NCI-H82 treated with DMSO at 0.1 percent for 48 hours (cell line): ENCODE measurements at regions not wholly inside any gene's neighbourhood (a gene's known extent, or its start where the extent isn't known, plus 50 kb on each side); places are given as distances from the start of the nearest gene placed in this dataset.

ENCODE experiments used
- DNase-seq: peaks from one replicate; lab custom pipeline; 2025; ENCODE audit not compliant: unreplicated experiment; lab: John Stamatoyannopoulos, UW

GRCh38 chr14:51145246-51145645 lies 50.3 kb upstream of the TRIM9 start:
- DNase-seq = no peak

DNA sequence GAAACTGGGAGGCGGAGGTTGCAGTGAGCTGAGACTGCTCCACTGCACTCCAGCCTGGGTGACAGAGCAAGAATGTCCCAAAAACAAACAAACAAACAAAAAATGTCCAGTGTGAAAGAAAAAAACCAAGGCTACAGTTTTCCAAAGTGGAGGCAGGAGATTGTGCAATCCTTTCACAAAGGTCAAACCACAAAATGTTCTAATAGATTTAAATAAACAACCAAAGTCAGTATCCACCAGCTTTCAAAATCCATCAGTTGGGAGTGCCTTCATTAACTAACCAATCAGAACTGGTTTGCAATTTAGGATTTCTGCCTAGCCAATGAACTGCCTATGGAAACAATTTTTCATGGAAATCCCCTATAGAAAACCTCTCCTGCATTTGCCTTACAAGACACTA lies 52.3 kb upstream of the TRIM9 start:
- no peak for DNase-seq

DNA sequence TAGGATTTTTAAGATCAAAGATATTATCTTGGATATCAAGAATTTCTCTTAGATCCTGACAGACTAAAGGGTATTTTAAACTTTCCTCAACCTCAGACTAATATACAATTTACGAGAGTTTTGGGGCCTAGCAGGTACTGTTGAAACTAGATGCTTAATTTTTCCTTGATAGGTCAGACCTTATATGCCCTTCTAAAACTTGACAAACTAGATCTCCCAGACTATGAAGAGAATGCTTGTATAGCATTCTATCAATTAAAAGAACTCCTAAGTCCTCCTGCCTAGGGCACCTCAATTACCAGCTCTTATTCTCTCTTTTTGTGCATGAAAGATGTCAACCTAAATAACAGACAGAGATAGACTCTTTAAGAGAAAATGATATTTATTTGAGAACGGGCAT lies 60.4 kb upstream of the TRIM9 start:
- DNase-seq = no peak

- DNase-seq = peak; percentile 49
These were observed 62.1 kb upstream of the TRIM9 start for GRCh38 chr14:51157012-51157411.

DNA sequence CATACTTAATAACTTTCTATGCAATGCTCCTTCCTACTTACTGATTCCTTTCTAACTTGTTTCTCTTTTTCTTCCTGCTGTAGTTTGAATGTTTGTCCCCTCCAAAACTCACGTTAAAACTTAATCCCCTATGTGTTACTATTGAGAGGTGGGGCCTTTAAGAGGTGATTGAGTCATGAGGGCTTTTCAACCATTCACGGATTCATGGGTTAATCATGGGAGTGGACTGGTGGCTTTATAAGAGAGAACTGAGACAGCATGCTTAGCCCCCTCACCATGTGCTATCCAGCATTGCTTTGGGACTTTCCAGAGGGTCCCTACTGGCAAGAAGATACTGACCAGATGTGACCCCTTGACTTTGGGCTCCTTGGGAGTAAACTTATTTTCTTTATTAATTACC lies 66.0 kb upstream of the TRIM9 start:
- no peak for DNase-seq

DNA sequence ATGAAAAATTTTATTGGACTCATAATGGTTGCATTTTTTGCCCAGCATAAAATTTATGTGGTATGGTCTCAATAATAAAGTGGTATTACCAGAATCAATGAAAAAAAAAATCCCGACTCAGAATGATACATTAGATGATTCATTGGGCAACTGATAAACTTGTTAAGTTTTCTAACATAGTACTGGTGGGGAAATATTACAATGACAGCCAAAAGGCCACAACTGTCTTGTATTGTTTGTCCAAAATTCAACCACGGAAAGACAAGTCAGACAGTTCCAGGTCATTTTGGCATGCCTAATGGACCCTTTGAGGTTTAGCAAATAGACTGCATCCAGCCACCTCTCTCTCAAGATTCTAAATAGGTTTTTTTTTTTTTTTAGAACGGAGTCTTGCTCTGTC lies 70.5 kb upstream of the TRIM9 start:
- no peak for DNase-seq

- DNase-seq = peak; percentile 77
These were observed 72.3 kb upstream of the TMX1 start for GRCh38 chr14:51167587-51168214.

DNA sequence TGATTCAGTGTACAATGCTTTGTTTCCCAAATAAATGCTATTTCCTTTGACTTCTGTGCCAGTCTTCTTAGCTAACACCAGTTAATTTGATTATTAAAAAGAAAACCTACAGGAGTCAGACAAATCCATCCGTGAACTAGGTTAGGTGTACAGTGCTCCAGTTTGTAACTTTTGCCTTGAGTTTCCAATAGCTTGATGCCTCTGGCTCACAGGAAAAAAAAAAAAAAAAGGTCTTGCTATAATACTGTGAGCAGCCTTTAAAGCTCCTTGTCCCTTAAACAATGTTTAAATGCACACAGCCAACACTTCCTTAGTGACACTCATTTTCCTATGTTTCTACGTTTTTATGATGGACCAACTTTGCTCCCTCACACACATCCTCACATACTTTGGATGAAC lies 71.8 kb upstream of the TMX1 start:
- DNase-seq = peak; percentile 77

DNA sequence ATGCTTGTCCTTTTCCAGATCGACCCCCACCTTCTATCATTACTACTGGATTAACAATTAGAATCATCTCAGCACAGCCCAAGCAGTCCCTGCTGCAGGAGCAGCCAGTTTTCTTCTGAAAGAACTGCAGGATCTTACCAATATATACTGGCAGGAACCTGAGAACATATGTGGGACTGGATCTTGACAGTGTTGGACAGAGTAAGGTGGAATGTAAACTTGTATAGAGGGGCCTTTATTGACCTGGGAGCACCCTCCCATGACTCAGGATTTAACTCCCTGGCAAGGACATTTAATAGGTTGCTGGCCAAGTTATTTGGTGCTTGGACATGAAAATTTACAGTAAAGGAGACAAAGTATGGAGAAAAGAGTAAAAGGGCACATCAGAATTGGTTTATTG lies 66.2 kb upstream of the TMX1 start:
- DNase-seq = no peak

GRCh38 chr14:51176839-51177238 lies 63.2 kb upstream of the TMX1 start:
- DNase-seq = peak; percentile 87

- no peak for DNase-seq
These were observed 59.5 kb upstream of the TMX1 start for GRCh38 chr14:51180577-51180976.

GRCh38 chr14:51182131-51182565 lies 57.9 kb upstream of the TMX1 start:
- no peak for DNase-seq

GRCh38 chr14:51185180-51185579 lies 54.9 kb upstream of the TMX1 start:
- DNase-seq = no peak

GRCh38 chr14:51185754-51186153 lies 54.3 kb upstream of the TMX1 start:
- no peak for DNase-seq

- DNase-seq = no peak
These were observed 51.4 kb upstream of the TMX1 start for GRCh38 chr14:51188566-51189185.

GRCh38 chr14:51189600-51190376 lies 50.3 kb upstream of the TMX1 start:
- DNase-seq = no peak
